ENCODE measurements at regions not wholly inside any gene's neighbourhood (a gene's known extent, or its start where the extent isn't known, plus 50 kb on each side); places are given as distances from the start of the nearest gene placed in this dataset.
"Not testable (repeated sequence)": the region's sequence is repeated elsewhere in the genome, so short reads cannot be mapped to it uniquely, and the experiment has no call there.

GRCh38 chr2:83364264-83364663 lies 1094.8 kb downstream of the SUCLG1 start:
- no peak for DNase-seq

- DNase-seq, result not testable (repeated sequence)
These were observed 1095.9 kb downstream of the SUCLG1 start for GRCh38 chr2:83363138-83363537.

GRCh38 chr2:83359336-83359735 lies 1099.7 kb downstream of the SUCLG1 start:
- no peak for DNase-seq

GRCh38 chr2:83342860-83343329 lies 1116.2 kb downstream of the SUCLG1 start:
- DNase-seq, result peak in 1 of 5 donors; percentile 1

GRCh38 chr2:83340424-83340823 lies 1118.7 kb downstream of the SUCLG1 start:
- DNase-seq, result peak in 1 of 5 donors; percentile 1

GRCh38 chr2:83339942-83340341 lies 1119.1 kb downstream of the SUCLG1 start:
- DNase-seq, result not testable (repeated sequence)

GRCh38 chr2:83331810-83332209 lies 1127.3 kb downstream of the SUCLG1 start:
- no peak for DNase-seq

GRCh38 chr2:83323038-83323437 lies 1136.0 kb downstream of the SUCLG1 start:
- no peak for DNase-seq

- DNase-seq, result no peak
These were observed 1139.0 kb downstream of the SUCLG1 start for GRCh38 chr2:83320053-83320452.

GRCh38 chr2:83305758-83306378 lies 1153.2 kb downstream of the SUCLG1 start:
- DNase-seq, result no peak

- DNase-seq, result no peak
These were observed 1168.0 kb downstream of the SUCLG1 start for GRCh38 chr2:83291083-83291482.

- no peak for DNase-seq
These were observed 1176.2 kb downstream of the SUCLG1 start for GRCh38 chr2:83282841-83283240.

GRCh38 chr2:83282043-83282795 lies 1176.9 kb downstream of the SUCLG1 start:
- no peak for DNase-seq

- no peak for DNase-seq
These were observed 1178.7 kb downstream of the SUCLG1 start for GRCh38 chr2:83280391-83280790.

GRCh38 chr2:83273322-83273721 lies 1185.8 kb downstream of the SUCLG1 start:
- no peak for DNase-seq

- no peak for DNase-seq
These were observed 1197.4 kb downstream of the SUCLG1 start for GRCh38 chr2:83261591-83262136.

- no peak for DNase-seq
These were observed 1205.2 kb downstream of the SUCLG1 start for GRCh38 chr2:83253848-83254247.

GRCh38 chr2:83251321-83251872 lies 1207.7 kb downstream of the SUCLG1 start:
- DNase-seq, result no peak

GRCh38 chr2:83245806-83246537 lies 1213.1 kb downstream of the SUCLG1 start:
- not testable (repeated sequence) for DNase-seq

GRCh38 chr2:83240611-83241010 lies 1218.5 kb downstream of the SUCLG1 start:
- no peak for DNase-seq

- DNase-seq, result no peak
These were observed 1221.0 kb downstream of the SUCLG1 start for GRCh38 chr2:83238111-83238510.

GRCh38 chr2:83234246-83234645 lies 1224.8 kb downstream of the SUCLG1 start:
- no peak for DNase-seq

- no peak for DNase-seq
These were observed 1225.3 kb downstream of the SUCLG1 start for GRCh38 chr2:83233781-83234180.

Measured in T-helper 1 cell (primary cell).